CD4-positive, alpha-beta T cell treated with Interferon gamma for 1 hour (primary cell): ENCODE measurements at regions not wholly inside any gene's neighbourhood (a gene's known extent, or its start where the extent isn't known, plus 50 kb on each side); places are given as distances from the start of the nearest gene placed in this dataset.

Experiments used
- DNase-seq: peaks from one replicate; pipeline ENCODE4 v3.0.0-alpha.2; 2020

- no peak for DNase-seq
These were observed 56.5 kb upstream of the JDP2 start for GRCh38 chr14:75371297-75371696.

- DNase-seq, result no peak
These were observed 55.6 kb upstream of the JDP2 start for GRCh38 chr14:75372260-75372659.

- no peak for DNase-seq
These were observed 54.7 kb upstream of the JDP2 start for GRCh38 chr14:75373133-75373532.

GRCh38 chr14:75373616-75374015 lies 54.2 kb upstream of the JDP2 start:
- no peak for DNase-seq

- no peak for DNase-seq
These were observed 52.9 kb upstream of the JDP2 start for GRCh38 chr14:75374911-75375310.

GRCh38 chr14:75375983-75376382 lies 51.8 kb upstream of the JDP2 start:
- no peak for DNase-seq
